ENCODE measurements at regions not wholly inside any gene's neighbourhood (a gene's known extent, or its start where the extent isn't known, plus 50 kb on each side); places are given as distances from the start of the nearest gene placed in this dataset.

GRCh38 chr6:103854059-103854458 lies 1005.7 kb downstream of the HACE1 start:
- in situ Hi-C loops (cut with MboI) = no loop called here
- no peak for FAIRE-seq

GRCh38 chr6:103838457-103838856 lies 1021.3 kb downstream of the HACE1 start:
- intact Hi-C loops (cut with micrococcal nuclease) = no loop called here
- H3K4me1 ChIP-seq (replicated peaks in 1 of 2; ENCODE audit: control insufficient read depth in 2 of 2, insufficient read depth in 2 of 2, low read length in 2 of 2) = no peaks in the 10 kb centered on the region
- no peaks in the 10 kb centered on the region for H3K79me2 ChIP-seq (ENCODE audit: control insufficient read depth, insufficient read depth, low read length)
- POLR2A ChIA-PET = no interaction called here
- FAIRE-seq = no peak
- CTCF ChIA-PET (ENCODE audit: low intra/inter-chr PET ratio) = no interaction called here
- no peaks in the 10 kb centered on the region; the same call in 1 of the 2 replicates for H3K9me3 ChIP-seq (replicated peaks; ENCODE audit: control insufficient read depth, insufficient read depth, low read depth, low read length)
- H3K9ac ChIP-seq (ENCODE audit: insufficient read depth in 1 of 2, low read depth in 2 of 2, low read length in 2 of 2) = no peak overlapping the region
- H4K20me1 ChIP-seq (replicated peaks; ENCODE audit: control insufficient read depth, insufficient read depth, low read length) = no peaks in the 10 kb centered on the region
- no peak for DNase-seq (ENCODE audit: extremely low read depth in 1 of 4, low spot score in 3 of 4)
- BruUV-seq (replicated peaks) = no TSS peak
- no peaks in the 10 kb centered on the region for H3K9me1 ChIP-seq (ENCODE audit: control insufficient read depth, insufficient read depth, low read length)
- 0% methylated on average over 2 of the region's 2 CpGs for WGBS (ENCODE audit: insufficient coverage, low coverage, missing lambda C conversion rate)
- no peak overlapping the region for H2AFZ ChIP-seq (ENCODE audit: low read depth, low read length)
- in situ Hi-C loops (cut with MboI) = no loop called here
- H3K4me3 ChIP-seq = no peak overlapping the region
- no peak overlapping the region for H3K27ac ChIP-seq (ENCODE audit: extremely low read depth, low read depth, low read length)
- no peak overlapping the region for H3K4me2 ChIP-seq (ENCODE audit: insufficient read depth, low read length)
- no peak for ATAC-seq
- no peaks in the 10 kb centered on the region for H3K27me3 ChIP-seq (ENCODE audit: control insufficient read depth in 2 of 2, insufficient read depth in 2 of 2, low read length in 2 of 2)
- no peaks in the 10 kb centered on the region for H3K36me3 ChIP-seq (ENCODE audit: control insufficient read depth, insufficient read depth, low read length)
- TF ChIP-seq ZNF175 (CRISPR knock-in tag; IDR thresholded peaks at IDR 0.05; ENCODE audit: low read depth) (no peak), CREB5 (CRISPR knock-in tag; IDR thresholded peaks at IDR 0.05) (no peak), MAFG (tag; conservative IDR thresholded peaks at IDR 0.05) (no peak), USF2 (CRISPR knock-in tag; IDR thresholded peaks at IDR 0.05) (no peak), BMI1 (IDR thresholded peaks at IDR 0.05; ENCODE audit: low read length) (no peak), ZNF57 (CRISPR knock-in tag; IDR thresholded peaks at IDR 0.05) (no peak), ZNF780A (CRISPR knock-in tag; IDR thresholded peaks at IDR 0.05) (no peak), GMEB1 (CRISPR knock-in tag; IDR thresholded peaks at IDR 0.05) (no peak)

More at GRCh38 chr6:103854059-103854458, 1005.7 kb downstream of the HACE1 start:
- no TSS peak for BruUV-seq (replicated peaks)
- no peaks in the 10 kb centered on the region for H3K79me2 ChIP-seq (ENCODE audit: control insufficient read depth, insufficient read depth, low read length)
- TF ChIP-seq SMARCA4 (IDR thresholded peaks at IDR 0.05) (no peak), ZNF431 (CRISPR knock-in tag; IDR thresholded peaks at IDR 0.05) (no peak), HIVEP1 (CRISPR knock-in tag; IDR thresholded peaks at IDR 0.05) (no peak), ZNF143 (CRISPR knock-in tag; IDR thresholded peaks at IDR 0.05) (no peak), ZKSCAN1 (IDR thresholded peaks at IDR 0.05; ENCODE audit: low read depth, low read length) (no peak), ZNF551 (CRISPR knock-in tag; IDR thresholded peaks at IDR 0.05) (no peak), MITF (IDR thresholded peaks at IDR 0.05) (no peak)
- DNase-seq (ENCODE audit: extremely low read depth in 1 of 4, low spot score in 3 of 4) = no peak
- H3K9me1 ChIP-seq (ENCODE audit: control insufficient read depth, insufficient read depth, low read length) = no peaks in the 10 kb centered on the region
- no peak overlapping the region for H3K27ac ChIP-seq (ENCODE audit: extremely low read depth, low read depth, low read length)
- ATAC-seq = no peak
- no peaks in the 10 kb centered on the region for H3K9me3 ChIP-seq (replicated peaks; ENCODE audit: control insufficient read depth, insufficient read depth, low read depth, low read length)
- intact Hi-C loops (cut with micrococcal nuclease) = no loop called here
- H3K4me2 ChIP-seq (ENCODE audit: insufficient read depth, low read length) = no peak overlapping the region
- no peaks in the 10 kb centered on the region for H3K4me1 ChIP-seq (replicated peaks in 1 of 2; ENCODE audit: control insufficient read depth in 2 of 2, insufficient read depth in 2 of 2, low read length in 2 of 2)
- H2AFZ ChIP-seq (ENCODE audit: low read depth, low read length) = no peak overlapping the region
- ChIA-PET POLR2A (no interaction called here), CTCF (ENCODE audit: low intra/inter-chr PET ratio) (no interaction called here)
- H3K36me3 ChIP-seq (ENCODE audit: control insufficient read depth, insufficient read depth, low read length) = no peaks in the 10 kb centered on the region
- no peaks in the 10 kb centered on the region for H3K27me3 ChIP-seq (ENCODE audit: control insufficient read depth in 2 of 2, insufficient read depth in 2 of 2, low read length in 2 of 2)
- H4K20me1 ChIP-seq (replicated peaks; ENCODE audit: control insufficient read depth, insufficient read depth, low read length) = no peaks in the 10 kb centered on the region
- H3K4me3 ChIP-seq = no peak overlapping the region
- H3K9ac ChIP-seq (ENCODE audit: insufficient read depth in 1 of 2, low read depth in 2 of 2, low read length in 2 of 2) = no peak overlapping the region
